Erythroblast (primary cell): ENCODE measurements at regions not wholly inside any gene's neighbourhood (a gene's known extent, or its start where the extent isn't known, plus 50 kb on each side); places are given as distances from the start of the nearest gene placed in this dataset.

Experiments used
- GATA1 ChIP-seq: IDR thresholded peaks from 2 replicates; pipeline ENCODE4 v1.6.1; 2011; ENCODE audit warnings: low read depth, mild to moderate bottlenecking, control low read depth, low read length, moderate library complexity
- POLR2A ChIP-seq: IDR thresholded peaks from 2 replicates; pipeline ENCODE4 v1.6.1; 2011; ENCODE audit warnings: mild to moderate bottlenecking, low read length

- TF ChIP-seq POLR2A (no peak), GATA1 (no peak)
These were observed 928.1 kb downstream of the TBC1D22A start for GRCh38 chr22:47690586-47690985.
